Astrocyte (in vitro differentiated cells and primary cell): ENCODE measurements at regions not wholly inside any gene's neighbourhood (a gene's known extent, or its start where the extent isn't known, plus 50 kb on each side); places are given as distances from the start of the nearest gene placed in this dataset.
"Not testable (repeated sequence)": the region's sequence is repeated elsewhere in the genome, so short reads cannot be mapped to it uniquely, and the experiment has no call there.

Source experiments
- DNase-seq: peaks from one replicate; pipeline ENCODE4 v3.0.0-alpha.2; 2010; ENCODE audit warnings: low read depth
- FAIRE-seq: peaks from 2 replicates; lab custom pipeline; 2011; peaks lifted over from hg19 to GRCh38; lab: Jason Lieb, UNC
- H2AFZ ChIP-seq: 2 replicates; pipeline ENCODE4 v1.6.0; 2012; ENCODE audit warnings: low read depth, low read length, inconsistent platforms
- H3K27ac ChIP-seq: 2 replicates; pipeline ENCODE4 v1.5.1; 2011; ENCODE audit warnings: low read depth, low read length, inconsistent platforms
- H3K27me3 ChIP-seq: 2 replicates; pipeline ENCODE4 v1.6.0; 2011; ENCODE audit warnings: low read length, inconsistent platforms; ENCODE audit not compliant: insufficient read depth
- H3K36me3 ChIP-seq: 2 replicates; pipeline ENCODE4 v1.5.1; 2011; ENCODE audit warnings: low read length, inconsistent platforms; ENCODE audit not compliant: insufficient read depth
- H3K4me1 ChIP-seq: 2 replicates; pipeline ENCODE4 v1.5.1; 2011; ENCODE audit warnings: low read length, inconsistent platforms; ENCODE audit not compliant: insufficient read depth
- H3K4me2 ChIP-seq: 2 replicates; pipeline ENCODE4 v1.6.0; 2012; ENCODE audit warnings: low read length, inconsistent platforms
- H3K4me3 ChIP-seq: 2 replicates; pipeline ENCODE4 v1.5.1; 2011; ENCODE audit warnings: low read depth, mild to moderate bottlenecking, low read length, inconsistent platforms; ENCODE audit not compliant: insufficient read depth
- H3K79me2 ChIP-seq: 2 replicates; pipeline ENCODE4 v1.6.0; 2012; ENCODE audit warnings: mild to moderate bottlenecking, low read length, inconsistent platforms; ENCODE audit not compliant: insufficient read depth
- H3K9ac ChIP-seq: 2 replicates; pipeline ENCODE4 v1.6.0; 2012; ENCODE audit warnings: mild to moderate bottlenecking, low read length, inconsistent platforms
- H3K9me3 ChIP-seq: 2 replicates; pipeline ENCODE4 v1.5.1; 2012; ENCODE audit warnings: low read depth, mild to moderate bottlenecking, low read length, inconsistent platforms; ENCODE audit not compliant: insufficient read depth
- H4K20me1 ChIP-seq: 2 replicates; pipeline ENCODE4 v1.6.0; 2012; ENCODE audit warnings: low read length, inconsistent platforms; ENCODE audit not compliant: insufficient read depth
- H3K27ac Mint-ChIP-seq: one replicate; pipeline ENCODE4 v1.8.0; 2021; ENCODE audit warnings: mild to moderate bottlenecking, mixed read lengths; ENCODE audit not compliant: unreplicated experiment
- H3K27me3 Mint-ChIP-seq: one replicate; pipeline ENCODE4 v1.8.0; 2021; ENCODE audit warnings: low read depth, mixed read lengths; ENCODE audit not compliant: unreplicated experiment
- H3K36me3 Mint-ChIP-seq: one replicate; pipeline ENCODE4 v1.8.0; 2021; ENCODE audit warnings: low read depth, mixed read lengths; ENCODE audit not compliant: unreplicated experiment
- H3K4me1 Mint-ChIP-seq: one replicate; pipeline ENCODE4 v1.8.0; 2021; ENCODE audit warnings: low read depth, mixed read lengths; ENCODE audit not compliant: unreplicated experiment
- H3K4me3 Mint-ChIP-seq: one replicate; pipeline ENCODE4 v1.8.0; 2021; ENCODE audit warnings: mild to moderate bottlenecking, moderate library complexity, mixed read lengths; ENCODE audit not compliant: unreplicated experiment
- H3K9me3 Mint-ChIP-seq: one replicate; pipeline ENCODE4 v1.8.0; 2021; ENCODE audit warnings: mild to moderate bottlenecking, mixed read lengths; ENCODE audit not compliant: unreplicated experiment
- CTCF ChIP-seq: IDR thresholded peaks from 2 replicates; pipeline ENCODE4 v1.5.1; 2011; ENCODE audit warnings: low read depth, mild to moderate bottlenecking, inconsistent platforms, low read length, moderate library complexity; ENCODE audit not compliant: insufficient read depth
- EZH2 ChIP-seq: IDR thresholded peaks from 2 replicates; pipeline ENCODE4 v1.6.1; 2012; ENCODE audit warnings: mild to moderate bottlenecking, low read length, inconsistent platforms; ENCODE audit not compliant: insufficient read depth

- H3K36me3 Mint-ChIP-seq, result no peaks in the 10 kb centered on the region
- no peaks in the 10 kb centered on the region for H3K79me2 ChIP-seq
- H3K27me3 ChIP-seq, result no peaks in the 10 kb centered on the region
- FAIRE-seq (no peak), DNase-seq (no peak)
- H3K9ac ChIP-seq, result no peak overlapping the region
- H3K27ac Mint-ChIP-seq, result no peak overlapping the region
- no peaks in the 10 kb centered on the region for H4K20me1 ChIP-seq
- no peak overlapping the region for H3K4me3 ChIP-seq
- no peak overlapping the region for H3K4me2 ChIP-seq
- H3K27ac ChIP-seq, result no peak overlapping the region
- no peak overlapping the region for H3K4me3 Mint-ChIP-seq
- no peaks in the 10 kb centered on the region for H3K4me1 ChIP-seq
- H2AFZ ChIP-seq, result no peak overlapping the region
- H3K9me3 ChIP-seq, result no peaks in the 10 kb centered on the region
- no peaks in the 10 kb centered on the region for H3K36me3 ChIP-seq
- peaks cover 28% of the 10 kb centered on the region for H3K27me3 Mint-ChIP-seq
- TF ChIP-seq EZH2, result no peak
- no peak for TF ChIP-seq CTCF
- H3K9me3 Mint-ChIP-seq, result peaks cover 1% of the 10 kb centered on the region
- no peaks in the 10 kb centered on the region for H3K4me1 Mint-ChIP-seq
Observed at GRCh38 chr12:115794659-115795081, 482.8 kb downstream of the MED13L start.

GRCh38 chr12:115791331-115791730 is 486.2 kb downstream of the MED13L start:
- no peak for TF ChIP-seq EZH2
- TF ChIP-seq CTCF, result no peak
- no peak overlapping the region for H3K27ac ChIP-seq
- H3K27me3 Mint-ChIP-seq, result peaks cover 27% of the 10 kb centered on the region
- no peaks in the 10 kb centered on the region for H3K9me3 ChIP-seq
- H3K4me2 ChIP-seq, result no peak overlapping the region
- H3K79me2 ChIP-seq, result no peaks in the 10 kb centered on the region
- DNase-seq (no peak), FAIRE-seq (no peak)
- no peaks in the 10 kb centered on the region for H3K36me3 Mint-ChIP-seq
- peaks cover 1% of the 10 kb centered on the region for H3K9me3 Mint-ChIP-seq
- no peak overlapping the region for H3K4me3 ChIP-seq
- H3K4me3 Mint-ChIP-seq, result no peak overlapping the region
- no peak overlapping the region for H2AFZ ChIP-seq
- H3K9ac ChIP-seq, result no peak overlapping the region
- no peaks in the 10 kb centered on the region for H3K4me1 Mint-ChIP-seq
- no peaks in the 10 kb centered on the region for H4K20me1 ChIP-seq
- no peaks in the 10 kb centered on the region for H3K36me3 ChIP-seq
- no peaks in the 10 kb centered on the region for H3K27me3 ChIP-seq
- H3K27ac Mint-ChIP-seq, result no peak overlapping the region
- no peaks in the 10 kb centered on the region for H3K4me1 ChIP-seq

- TF ChIP-seq CTCF (no peak), EZH2 (no peak)
- Mint-ChIP-seq H3K9me3 (peaks cover under 1% of the 10 kb centered on the region), H3K36me3 (no peaks in the 10 kb centered on the region), H3K4me3 (no peak overlapping the region), H3K4me1 (no peaks in the 10 kb centered on the region), H3K27ac (no peak overlapping the region), H3K27me3 (peaks cover 25% of the 10 kb centered on the region)
- Histone ChIP-seq H4K20me1 (no peaks in the 10 kb centered on the region), H3K27me3 (no peaks in the 10 kb centered on the region), H3K27ac (no peak overlapping the region), H3K4me2 (no peak overlapping the region), H2AFZ (no peak overlapping the region), H3K4me3 (no peak overlapping the region), H3K9me3 (no peaks in the 10 kb centered on the region), H3K4me1 (no peaks in the 10 kb centered on the region), H3K9ac (no peak overlapping the region), H3K79me2 (no peaks in the 10 kb centered on the region), H3K36me3 (no peaks in the 10 kb centered on the region)
- no peak for DNase-seq
- FAIRE-seq, result no peak
Observed at GRCh38 chr12:115790526-115790925, 487.0 kb downstream of the MED13L start.

- H3K4me1 ChIP-seq, result not testable (repeated sequence)
Observed at GRCh38 chr12:115786490-115786889, 491.0 kb downstream of the MED13L start.

More at GRCh38 chr12:115786490-115786889, 491.0 kb downstream of the MED13L start:
- not testable (repeated sequence) for H3K79me2 ChIP-seq, H3K4me3 Mint-ChIP-seq, H3K27me3 ChIP-seq, H3K27ac ChIP-seq, H3K4me2 ChIP-seq, H3K9me3 ChIP-seq, H2AFZ ChIP-seq, H3K9me3 Mint-ChIP-seq, H4K20me1 ChIP-seq, FAIRE-seq, H3K4me1 Mint-ChIP-seq, DNase-seq, H3K27ac Mint-ChIP-seq, H3K36me3 ChIP-seq, H3K9ac ChIP-seq, H3K4me3 ChIP-seq, H3K36me3 Mint-ChIP-seq
- peaks cover 13% of the 10 kb centered on the region for H3K27me3 Mint-ChIP-seq
